Hematopoietic multipotent progenitor cell treated with erythropoietin and hydrocortisone succinate and interleukin-3 and kit ligand, for 15 days (in vitro differentiated cells): ENCODE measurements at regions not wholly inside any gene's neighbourhood (a gene's known extent, or its start where the extent isn't known, plus 50 kb on each side); places are given as distances from the start of the nearest gene placed in this dataset.

ENCODE experiments used
- DNase-seq: peaks from one replicate; pipeline ENCODE4 v3.0.0-alpha.2; 2015; ENCODE audit warnings: low spot score

DNA sequence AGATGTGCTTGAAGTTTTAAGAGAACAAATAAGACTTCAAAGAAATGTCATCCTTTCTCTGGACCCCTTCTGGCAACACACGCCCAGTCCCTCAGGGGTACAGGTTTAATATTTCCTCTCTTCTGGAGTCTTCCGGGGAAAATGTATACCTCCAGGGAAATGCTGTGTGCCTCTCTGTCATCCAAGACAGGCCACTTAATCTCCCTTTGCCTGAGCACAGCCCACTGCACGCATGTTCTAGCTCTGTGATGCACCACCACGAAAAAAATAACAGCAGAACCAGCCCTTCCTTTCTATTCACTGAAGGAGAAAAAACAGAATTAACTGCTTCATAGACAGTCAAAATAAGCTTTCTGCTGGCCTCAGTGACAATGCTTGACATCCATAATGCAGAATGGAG, 140.1 kb downstream of the RBFOX3 start:
- no peak for DNase-seq

DNA sequence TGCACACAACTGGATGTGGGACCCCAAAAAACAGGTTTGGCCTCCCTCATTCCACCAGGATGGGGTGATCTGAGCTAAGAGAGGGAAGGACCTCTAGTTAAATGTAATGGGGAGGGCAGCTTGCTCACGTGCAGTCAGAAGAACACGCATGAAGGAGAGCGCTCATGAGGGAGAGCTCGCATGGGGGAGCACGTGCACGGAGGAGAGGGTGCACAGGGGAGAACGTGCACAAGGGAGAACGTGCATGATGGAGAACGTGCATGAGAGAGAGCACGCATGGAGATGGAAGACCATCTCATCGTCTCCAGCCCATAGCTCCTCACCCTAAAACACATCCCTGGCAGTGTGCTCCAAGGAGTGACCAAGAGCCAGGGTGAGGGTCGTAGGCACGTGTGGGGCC, 141.2 kb downstream of the RBFOX3 start:
- DNase-seq = no peak

DNA sequence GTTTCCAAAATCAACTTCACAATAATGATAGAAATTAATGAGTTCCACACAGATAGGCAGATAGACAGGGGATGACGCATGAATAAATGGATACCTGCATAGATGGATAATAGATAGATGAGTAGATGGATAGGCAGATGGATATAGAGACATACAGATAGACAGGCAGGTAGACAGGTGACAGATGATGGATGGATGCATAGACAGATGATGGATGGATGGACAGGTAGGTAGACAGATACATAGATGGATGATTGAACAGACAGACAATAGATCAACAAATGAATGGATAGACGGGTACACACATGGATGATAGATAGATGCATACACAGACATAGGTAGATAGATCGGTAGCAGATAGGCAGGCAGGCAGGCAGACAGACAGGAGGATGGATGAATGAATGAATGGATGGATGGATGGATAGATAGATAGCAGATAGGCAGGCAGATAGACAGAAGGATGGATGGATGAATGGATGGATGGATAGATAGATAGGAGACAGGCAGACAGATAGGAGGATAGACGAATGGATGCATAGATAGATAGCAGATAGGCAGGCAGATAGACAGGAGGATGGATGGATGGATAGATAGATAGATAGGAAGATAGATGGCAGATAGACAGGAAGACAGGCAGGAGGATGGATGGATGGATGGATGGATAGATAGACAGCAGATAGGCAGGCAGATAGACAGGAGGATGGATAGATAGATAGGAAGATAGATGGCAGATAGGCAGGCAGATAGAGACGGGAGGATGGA, 142.5 kb downstream of the RBFOX3 start:
- no peak for DNase-seq

DNA sequence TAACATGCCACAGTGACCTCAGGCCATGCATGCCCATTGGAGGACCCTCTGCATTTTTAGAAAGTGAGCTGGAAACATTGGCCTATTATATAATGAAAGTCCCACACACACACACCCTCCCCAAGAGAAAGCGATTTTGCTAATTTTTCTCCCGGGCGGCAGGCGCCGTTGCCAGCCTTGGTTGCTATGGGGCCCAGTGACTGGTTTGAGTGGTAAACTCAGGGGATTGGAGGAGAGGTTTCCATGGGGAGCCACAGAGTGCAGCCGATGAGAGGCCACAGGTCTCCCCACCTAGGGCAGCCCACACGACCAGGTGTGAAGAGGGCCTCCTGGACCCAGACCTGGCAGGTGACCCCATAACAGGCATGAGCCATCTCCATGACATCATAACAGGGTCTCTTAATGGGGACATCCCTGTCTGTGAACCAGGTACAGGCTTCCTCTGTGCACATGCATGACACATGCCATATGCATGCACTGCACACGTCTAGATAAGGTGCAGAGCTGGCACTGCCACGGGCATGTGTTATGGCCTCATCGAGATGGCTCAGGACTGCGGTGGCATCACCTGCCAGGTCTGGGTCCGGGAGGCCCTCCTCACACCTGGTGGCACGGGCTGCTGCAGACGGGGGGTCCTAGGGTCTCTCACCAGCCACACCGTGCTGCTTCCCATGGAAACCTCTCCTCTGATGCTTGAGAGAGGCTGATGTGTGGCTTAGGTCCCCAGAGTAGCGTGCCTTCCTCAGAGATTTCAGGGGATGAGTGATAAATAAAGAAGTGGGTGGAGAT, 144.1 kb downstream of the RBFOX3 start:
- DNase-seq = no peak

DNA sequence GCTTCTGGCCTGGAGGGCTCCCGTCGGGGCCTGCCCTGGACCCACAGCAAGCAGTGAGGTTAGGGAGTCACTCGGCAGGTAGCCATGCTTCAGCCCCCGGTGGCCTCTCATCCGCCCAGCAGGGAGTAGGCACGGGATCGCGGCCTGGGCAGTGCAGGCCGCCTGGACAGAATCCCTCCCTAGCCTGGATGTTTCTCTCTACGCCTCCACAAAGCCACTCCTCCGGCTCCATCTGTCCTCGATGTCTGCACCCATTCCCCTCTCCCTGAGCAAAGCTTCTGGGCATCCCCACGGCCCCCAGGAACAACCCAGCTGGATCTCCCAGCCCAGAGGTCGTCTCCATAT, 145.2 kb downstream of the RBFOX3 start:
- DNase-seq = no peak

DNA sequence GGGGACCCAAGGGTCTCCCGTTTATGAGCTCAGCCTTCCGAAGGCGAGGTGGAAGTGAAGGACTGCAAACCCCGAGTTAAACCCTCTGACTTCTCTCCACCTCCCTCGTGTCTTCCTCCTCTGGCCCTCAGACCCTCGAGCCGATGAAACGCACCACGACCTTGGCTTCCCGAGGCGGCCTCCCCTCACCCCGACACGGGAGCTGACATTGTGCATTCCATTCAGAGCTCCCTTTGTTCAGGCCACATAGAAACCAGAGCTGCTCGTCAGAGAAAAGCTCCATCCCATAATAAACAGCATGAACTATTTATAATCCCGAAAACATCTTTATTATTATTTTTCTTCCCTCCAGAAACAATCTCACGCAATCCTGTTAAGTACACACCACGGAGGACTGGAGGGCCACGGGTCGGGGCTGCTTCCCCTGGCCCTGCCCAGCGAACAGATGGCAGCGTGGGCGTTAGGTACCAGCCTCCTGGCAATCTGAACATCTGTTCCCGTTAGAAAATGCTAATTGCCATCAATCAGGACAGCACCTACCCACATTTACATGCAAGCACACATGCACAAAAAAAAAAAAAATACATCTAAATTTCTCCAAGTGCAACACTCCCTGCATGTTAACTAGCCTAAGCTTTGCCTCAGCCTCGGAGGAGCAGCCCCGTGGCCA, 145.7 kb downstream of the RBFOX3 start:
- DNase-seq = no peak

DNA sequence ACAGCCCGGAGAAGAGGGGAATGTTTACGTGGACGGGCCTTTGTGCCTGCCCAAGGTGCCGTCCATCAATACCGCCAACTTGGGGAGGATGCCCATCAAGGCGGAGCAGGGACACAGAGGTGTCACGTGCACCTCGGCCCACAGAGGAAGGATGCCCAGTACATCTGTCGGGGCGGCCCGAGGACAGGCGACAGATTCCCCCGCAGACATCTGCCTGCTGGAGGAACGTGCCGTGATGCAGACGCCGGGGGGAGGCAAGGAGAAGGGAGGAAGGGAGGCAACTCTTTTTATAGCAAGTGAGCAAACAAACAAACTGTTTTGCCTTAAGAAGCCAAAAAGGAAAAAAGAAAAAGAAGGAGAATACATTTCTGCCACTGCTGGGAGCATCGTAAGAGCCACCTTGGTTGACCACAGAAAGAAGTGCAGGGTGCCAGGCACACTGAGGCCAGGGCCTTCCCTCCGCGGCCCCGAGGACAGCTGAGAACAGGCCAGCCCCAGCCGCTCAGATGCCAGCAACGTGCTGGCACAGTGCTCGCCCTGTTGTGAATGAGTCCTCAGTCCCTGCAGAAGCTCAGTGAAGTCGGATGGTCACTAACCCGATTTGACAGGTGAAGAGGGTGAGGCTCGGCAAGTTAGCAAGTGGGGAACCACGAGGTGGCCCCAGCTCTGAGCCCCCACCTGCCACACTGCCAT, 146.4 kb downstream of the RBFOX3 start:
- DNase-seq = no peak

DNA sequence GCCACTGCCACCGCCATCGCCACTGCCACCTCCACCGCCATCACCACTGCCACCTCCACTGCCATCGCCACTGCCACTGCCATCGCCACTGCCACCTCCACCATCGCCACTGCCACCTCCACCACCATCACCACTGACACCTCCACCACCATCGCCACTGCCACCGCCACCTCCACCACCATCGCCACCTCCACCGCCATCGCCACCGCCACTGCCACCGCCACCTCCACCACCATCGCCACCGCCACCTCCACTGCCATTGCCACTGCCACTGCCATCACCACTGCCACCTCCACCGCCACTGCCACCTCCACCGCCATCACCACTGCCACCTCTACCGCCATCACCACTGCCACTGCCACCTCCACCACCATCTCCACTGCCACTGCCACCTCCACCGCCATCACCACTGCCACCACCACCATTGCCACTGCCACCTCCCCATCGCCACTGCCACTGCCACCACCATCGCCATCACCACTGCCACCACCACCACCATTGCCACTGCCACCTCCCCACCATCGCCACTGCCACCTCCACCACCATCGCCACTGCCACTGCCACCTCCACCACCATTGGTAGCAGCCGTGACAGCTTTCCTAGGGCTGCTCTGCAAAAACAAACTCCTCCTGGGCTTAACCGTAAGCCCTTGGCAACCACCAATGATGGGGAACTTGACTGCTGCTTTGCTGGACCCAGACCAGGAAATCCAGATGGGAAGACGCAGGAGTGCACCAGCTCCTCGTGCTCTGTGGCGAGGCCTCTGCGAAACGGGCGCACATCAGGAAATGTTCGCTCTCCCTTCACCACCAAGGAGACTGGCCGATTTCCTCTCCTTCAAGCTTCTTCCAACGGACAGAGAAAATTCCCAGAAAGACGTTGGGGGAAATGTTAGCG, 147.2 kb downstream of the RBFOX3 start:
- no peak for DNase-seq

DNA sequence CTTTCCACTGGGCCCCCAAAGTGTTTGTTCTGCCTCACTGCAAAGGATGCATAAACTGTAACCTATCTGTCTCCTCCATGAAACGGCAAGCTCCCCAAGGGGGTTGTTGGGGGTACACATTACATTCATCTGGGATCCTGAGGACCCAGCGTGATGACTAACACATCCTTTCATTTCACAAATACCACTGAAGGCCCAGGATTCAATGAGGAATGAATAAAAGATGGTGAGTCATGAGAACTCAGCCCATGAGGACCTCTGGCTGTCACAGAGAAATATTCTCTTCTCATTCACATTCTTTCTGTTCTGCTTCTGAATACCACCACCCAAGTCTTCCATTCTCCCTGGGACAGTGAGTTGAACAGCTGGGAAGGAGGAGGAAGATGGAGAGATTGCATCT, 149.8 kb downstream of the RBFOX3 start:
- DNase-seq = no peak

DNA sequence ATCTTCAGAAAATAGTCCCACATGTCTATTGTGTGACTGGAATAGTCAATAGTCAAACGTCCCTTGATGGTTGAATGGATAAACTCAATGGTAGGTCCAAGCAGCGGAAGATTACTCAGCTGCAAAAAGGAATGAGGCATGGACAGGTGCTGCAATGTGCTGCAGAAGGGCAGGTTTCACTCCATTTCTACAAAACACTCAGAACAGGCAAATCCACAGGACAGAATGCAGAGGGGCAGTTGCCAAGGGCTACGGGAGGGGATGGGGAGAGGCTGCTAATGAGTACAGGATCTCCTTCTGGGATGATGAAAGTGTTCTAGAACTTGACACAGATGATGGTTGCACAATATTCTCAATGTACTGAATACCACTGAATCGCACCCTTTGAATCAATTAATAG, 151.0 kb downstream of the RBFOX3 start:
- DNase-seq = no peak

DNA sequence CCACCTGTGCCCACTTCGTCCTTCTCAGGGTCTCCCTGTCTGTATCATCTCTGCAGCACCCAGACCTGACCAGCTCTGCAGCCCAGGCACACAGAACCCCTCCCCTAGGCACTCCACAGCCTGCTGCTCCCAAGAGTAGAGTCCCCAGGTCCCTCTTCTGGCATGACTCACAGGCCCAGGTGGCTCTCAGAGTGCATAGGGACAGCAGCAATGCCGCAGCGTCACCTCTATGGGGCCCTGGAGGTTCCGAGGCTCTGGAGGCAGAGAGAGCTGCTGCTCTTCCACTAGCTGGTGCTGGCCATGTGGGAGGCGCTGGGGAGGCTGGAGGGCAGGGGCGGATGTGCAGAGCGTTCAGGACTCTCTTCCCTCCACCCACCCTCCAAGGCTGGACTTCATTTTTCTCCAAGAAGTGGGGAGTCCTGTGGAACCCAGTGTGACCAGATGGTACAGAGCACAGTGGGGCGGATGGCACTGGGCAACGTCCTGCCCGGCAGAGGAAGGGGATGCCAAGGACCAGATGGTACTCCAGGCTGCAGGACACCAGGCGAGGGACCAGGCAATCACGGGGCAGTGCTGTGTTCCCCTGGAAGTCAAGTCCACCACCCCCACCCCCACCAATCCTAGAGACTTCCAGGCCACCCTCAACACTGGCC, 151.7 kb downstream of the RBFOX3 start:
- no peak for DNase-seq

DNA sequence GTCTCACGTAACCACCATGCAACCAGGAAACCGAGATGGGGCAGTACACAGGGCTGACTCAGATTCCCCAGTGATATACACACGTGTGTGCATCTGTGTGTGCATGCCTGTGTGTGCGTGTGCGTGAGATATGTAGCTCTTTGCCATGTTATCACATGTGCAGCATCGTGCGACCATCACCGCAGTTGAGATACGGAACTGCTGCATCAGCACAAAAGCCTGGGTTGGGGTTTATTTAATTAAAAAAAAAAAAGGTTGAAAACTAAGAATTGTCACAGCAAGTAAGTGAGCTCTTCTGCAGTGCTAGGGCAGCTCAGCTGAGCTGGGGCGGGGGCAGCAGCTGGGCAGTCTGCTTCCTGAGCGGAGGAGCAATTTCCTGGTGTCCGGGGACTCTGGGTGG, 152.5 kb downstream of the RBFOX3 start:
- no peak for DNase-seq

DNA sequence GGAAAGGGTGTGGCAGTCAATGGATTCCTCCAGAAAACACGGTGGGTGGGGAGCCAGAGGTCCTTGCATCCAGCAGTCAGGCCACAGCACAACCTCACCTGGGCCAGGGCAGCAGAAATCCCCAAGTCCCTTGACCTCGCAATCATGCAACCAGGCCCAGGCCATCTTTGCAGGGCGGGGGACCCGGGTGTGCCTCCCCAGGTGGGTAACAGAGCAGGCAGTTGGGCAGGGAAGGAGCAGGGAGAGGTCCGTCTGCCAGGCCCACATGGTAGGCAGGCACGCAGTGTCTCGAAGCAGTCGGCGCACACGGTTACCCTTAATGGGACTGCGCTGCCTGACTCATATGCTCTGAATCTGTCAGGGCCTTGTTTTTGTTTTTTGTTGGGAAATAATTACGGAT, 153.0 kb downstream of the RBFOX3 start:
- DNase-seq = no peak

DNA sequence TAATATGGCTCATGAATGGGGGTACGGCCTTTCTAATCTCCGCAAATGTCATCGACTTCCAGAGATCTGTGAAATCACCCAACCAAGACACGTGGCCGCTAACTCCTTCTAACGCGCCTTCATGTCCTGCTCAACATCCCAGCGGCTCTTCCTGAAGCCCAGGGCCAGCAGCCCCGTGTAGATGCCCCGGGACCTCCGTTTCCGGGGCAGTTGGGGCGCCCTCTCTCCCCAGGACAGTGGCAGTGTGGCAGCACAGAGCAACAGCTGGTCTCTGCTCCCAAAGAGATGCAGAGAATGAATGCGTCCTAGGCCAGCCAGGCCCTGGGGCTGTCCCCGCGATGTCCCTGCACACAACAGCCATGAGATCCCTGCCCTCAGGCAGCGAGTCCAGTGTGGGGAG, 153.5 kb downstream of the RBFOX3 start:
- no peak for DNase-seq

DNA sequence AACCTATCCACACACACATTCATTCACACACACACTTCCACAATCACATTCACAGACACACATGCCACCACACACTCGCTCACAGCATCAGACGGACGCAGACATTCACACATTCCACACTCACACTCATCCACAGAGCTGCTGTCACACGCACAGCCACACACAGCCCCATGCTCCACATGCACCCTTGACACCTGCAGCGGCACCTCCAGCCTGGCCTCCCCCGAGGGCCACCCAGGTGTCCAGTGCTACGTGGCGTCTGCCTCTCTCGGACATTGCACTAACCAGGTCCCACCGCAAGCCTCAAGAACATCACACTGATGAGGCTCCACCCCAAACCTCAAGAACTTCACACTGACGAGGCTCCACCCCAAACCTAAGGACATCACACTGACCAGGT, 155.2 kb downstream of the RBFOX3 start:
- DNase-seq = no peak

DNA sequence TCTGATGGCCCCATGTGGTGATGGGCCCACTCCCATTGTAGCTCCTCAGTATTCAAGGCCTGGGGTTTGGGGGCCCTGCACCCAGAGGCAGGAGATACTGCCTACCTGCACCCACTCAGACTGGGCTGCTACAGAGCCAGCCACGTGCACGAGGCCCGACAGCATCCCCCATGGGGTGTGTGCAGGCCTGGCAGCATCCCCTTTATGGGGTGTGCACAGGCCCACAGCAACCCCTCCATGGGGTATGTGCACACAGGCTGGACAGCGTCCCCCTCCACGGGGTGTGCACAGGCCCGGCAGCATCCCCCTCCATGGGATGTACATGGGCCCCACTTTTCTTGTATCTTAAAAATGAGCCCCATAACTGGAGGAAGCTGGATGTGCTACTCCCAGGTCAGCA, 156.0 kb downstream of the RBFOX3 start:
- no peak for DNase-seq

DNA sequence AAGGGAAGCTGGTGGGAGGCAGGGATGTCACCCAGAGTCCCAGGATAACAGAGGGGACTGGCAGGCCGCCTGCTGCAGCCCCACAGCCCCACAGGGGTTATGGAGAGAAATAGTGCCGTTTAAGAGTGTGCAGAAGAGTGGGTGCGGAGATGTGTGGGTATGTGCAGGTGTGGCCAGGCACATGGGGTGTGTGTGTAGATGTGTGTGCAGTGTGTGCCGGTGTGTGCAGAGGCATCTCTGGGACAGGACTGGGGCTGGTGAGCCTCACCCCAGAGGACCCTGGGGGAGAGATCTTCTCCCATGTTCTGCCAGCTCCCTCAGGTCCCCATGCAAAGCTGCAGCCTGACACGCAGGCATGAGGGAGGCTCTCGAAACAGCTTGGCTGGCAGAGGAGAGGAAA, 157.4 kb downstream of the RBFOX3 start:
- DNase-seq = no peak

DNA sequence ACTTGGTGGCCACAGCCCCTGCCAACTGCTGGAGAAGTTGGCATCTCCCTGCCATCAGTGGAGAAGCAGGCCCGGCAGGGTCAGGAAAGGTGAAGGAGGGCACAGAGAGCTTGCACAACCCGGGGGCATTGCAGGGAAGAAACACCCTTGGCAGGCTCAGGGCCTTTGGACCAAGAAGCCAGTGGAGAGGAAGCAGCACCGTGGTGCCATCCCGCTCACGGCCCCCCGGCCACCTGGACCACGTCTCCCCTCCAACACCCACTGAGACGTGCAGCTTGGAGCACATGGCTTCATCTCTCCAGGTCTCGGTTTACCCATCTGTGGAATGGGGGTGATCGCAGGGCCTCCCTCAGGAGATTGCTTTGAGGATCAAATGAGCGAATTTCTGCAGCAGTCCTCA, 158.1 kb downstream of the RBFOX3 start:
- no peak for DNase-seq

DNA sequence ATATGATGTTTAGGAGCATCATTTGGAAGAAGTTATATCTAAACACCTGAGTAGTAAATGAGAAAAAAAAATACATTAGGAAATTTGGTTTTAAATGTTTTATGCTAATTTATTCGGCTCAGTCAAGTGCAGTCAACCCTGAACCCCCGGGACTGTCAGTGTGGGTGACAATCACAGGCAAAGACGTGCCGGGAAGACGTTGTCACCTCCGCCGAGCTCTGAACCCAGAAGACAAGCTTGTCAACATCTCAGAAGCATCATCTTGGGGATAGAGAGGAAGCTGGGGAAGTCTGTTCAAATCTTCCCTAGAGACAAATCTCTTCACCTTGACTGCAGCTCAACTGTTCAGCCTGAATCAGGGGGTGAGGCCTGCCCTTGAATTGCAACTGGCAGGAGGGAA, 159.7 kb downstream of the RBFOX3 start:
- no peak for DNase-seq

DNA sequence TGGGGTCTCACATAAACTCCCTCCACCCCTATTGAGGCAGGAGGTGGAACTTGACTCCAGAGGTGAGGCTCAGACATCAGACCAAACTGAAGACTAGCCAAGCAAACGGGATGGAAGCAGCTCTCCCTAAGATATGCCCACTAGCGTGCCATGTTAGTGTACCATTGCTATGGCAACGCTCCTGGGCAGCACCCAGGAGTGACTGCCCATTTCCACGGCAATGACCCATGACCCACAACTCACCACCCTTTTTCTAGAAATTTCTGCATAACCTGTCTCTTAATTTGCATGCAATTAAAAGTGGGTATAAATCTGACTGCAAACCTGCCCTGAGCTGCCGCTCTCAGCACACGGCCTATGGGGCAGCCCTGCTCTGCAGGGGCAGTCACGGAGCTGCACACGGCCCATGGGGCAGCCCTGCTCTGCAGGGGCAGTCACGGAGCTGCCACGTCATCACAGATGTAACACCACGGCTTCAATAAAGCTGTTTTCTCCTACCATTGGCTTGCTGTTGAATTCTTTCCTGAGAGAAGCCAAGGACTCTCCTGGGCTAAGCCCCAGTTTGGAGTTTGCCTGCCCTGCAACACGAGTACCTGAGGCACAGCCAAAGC, 164.3 kb downstream of the RBFOX3 start:
- DNase-seq = no peak

DNA sequence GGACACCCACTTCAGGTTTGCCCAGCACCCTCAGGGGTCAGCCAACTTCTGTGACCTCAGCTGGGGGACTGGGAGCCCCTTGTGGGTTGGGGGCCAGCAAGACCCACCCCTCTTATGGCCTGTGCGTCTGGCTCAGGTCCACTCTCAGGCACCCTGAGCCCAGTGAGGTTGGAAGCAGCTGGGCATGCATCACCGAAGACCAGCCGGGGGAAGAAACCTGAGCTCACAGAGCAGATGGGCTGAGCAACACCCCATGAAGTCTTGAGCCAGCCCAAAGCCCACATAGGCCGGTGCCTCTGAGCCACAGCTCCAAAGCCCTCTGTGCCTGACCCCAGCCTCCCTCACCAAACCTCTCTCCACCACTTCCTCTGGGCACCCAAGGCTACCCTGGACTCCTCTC, 166.7 kb downstream of the RBFOX3 start:
- DNase-seq = no peak
